ENCODE measurements at regions not wholly inside any gene's neighbourhood (a gene's known extent, or its start where the extent isn't known, plus 50 kb on each side); places are given as distances from the start of the nearest gene placed in this dataset.

DNA sequence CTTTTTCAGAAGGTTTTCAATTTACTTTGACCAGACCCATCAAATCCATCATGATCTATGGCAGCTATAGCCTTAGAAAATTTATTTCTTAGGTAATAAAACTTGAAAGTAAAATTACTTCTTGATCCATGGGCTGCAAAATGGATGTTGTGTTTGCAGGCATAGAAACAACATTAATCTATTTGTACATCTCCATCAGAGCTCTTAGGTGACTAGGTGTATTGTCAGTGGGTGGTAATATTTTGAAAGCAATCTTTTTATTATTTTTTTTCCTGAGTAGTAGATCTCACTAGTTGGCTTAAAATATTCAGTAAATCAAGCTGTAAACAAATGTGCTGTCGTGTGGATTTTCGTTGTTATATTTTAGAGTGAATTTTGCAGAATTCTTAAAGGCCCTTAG is 710.0 kb downstream of the SLITRK6 start:
- Histone ChIP-seq H4K20me1 (ENCODE audit: insufficient read depth, low read length, poor library complexity, severe bottlenecking) (no peaks in the 10 kb centered on the region), H3K9me3 (ENCODE audit: insufficient read depth, low read depth, low read length) (no peaks in the 10 kb centered on the region), H3K9me2 (replicated peaks; ENCODE audit: low read depth, low read length) (no peaks in the 10 kb centered on the region), H3K36me3 (ENCODE audit: insufficient read depth, low read length) (no peaks in the 10 kb centered on the region), H3K4me1 (ENCODE audit: insufficient read depth, low read length, poor library complexity, severe bottlenecking) (no peaks in the 10 kb centered on the region), H3F3A (ENCODE audit: low read depth) (no peaks in the 10 kb centered on the region), H3K79me2 (ENCODE audit: insufficient read depth, low read length) (no peaks in the 10 kb centered on the region), H2AFZ (ENCODE audit: low read length) (no peak overlapping the region), H3K4me2 (ENCODE audit: low read depth, low read length, poor library complexity, severe bottlenecking) (no peak overlapping the region), H3K4me3 (ENCODE audit: low read length, poor library complexity, severe bottlenecking) (no peak overlapping the region), H3K27me3 (ENCODE audit: insufficient read depth, low read length, poor library complexity, severe bottlenecking) (no peaks in the 10 kb centered on the region), H3K9ac (ENCODE audit: low read depth, low read length, poor library complexity, severe bottlenecking) (no peak overlapping the region)
- TF ChIP-seq, protein P1, sequence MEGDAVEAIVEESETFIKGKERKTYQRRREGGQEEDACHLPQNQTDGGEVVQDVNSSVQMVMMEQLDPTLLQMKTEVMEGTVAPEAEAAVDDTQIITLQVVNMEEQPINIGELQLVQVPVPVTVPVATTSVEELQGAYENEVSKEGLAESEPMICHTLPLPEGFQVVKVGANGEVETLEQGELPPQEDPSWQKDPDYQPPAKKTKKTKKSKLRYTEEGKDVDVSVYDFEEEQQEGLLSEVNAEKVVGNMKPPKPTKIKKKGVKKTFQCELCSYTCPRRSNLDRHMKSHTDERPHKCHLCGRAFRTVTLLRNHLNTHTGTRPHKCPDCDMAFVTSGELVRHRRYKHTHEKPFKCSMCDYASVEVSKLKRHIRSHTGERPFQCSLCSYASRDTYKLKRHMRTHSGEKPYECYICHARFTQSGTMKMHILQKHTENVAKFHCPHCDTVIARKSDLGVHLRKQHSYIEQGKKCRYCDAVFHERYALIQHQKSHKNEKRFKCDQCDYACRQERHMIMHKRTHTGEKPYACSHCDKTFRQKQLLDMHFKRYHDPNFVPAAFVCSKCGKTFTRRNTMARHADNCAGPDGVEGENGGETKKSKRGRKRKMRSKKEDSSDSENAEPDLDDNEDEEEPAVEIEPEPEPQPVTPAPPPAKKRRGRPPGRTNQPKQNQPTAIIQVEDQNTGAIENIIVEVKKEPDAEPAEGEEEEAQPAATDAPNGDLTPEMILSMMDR (conservative IDR thresholded peaks at IDR 0.05; ENCODE audit: low read length) = no peak
- TF ChIP-seq EZH2phosphoT487 (IDR thresholded peaks at IDR 0.05; ENCODE audit: borderline replicate concordance) = no peak

DNA sequence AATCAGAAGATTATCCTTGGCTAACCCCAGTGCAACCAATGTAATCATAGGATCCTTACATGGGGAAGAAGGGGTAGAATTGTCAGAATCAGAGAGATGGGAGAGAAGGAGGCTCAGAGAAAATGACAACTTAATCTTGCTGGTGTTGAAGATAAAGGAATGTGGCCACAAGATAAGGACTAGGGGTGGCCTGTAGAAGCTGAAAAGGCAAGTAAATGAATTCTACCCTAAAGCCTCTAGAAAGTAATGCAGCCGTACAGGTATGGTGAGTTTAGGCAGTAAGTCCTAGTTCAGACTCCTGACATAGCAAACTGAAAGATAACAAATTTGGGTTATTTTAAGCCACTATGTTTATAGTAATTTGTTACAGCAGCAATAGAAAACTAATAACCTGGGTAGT is 718.5 kb downstream of the SLITRK6 start:
- no peak for TF ChIP-seq EZH2phosphoT487 (IDR thresholded peaks at IDR 0.05; ENCODE audit: borderline replicate concordance)
- TF ChIP-seq, protein P1 (conservative IDR thresholded peaks at IDR 0.05; ENCODE audit: low read length) = no peak
- Histone ChIP-seq H2AFZ (ENCODE audit: low read length) (no peak overlapping the region), H3K9me3 (ENCODE audit: insufficient read depth, low read depth, low read length) (no peaks in the 10 kb centered on the region), H3K4me2 (ENCODE audit: low read depth, low read length, poor library complexity, severe bottlenecking) (no peak overlapping the region), H3K4me1 (ENCODE audit: insufficient read depth, low read length, poor library complexity, severe bottlenecking) (no peaks in the 10 kb centered on the region), H4K20me1 (ENCODE audit: insufficient read depth, low read length, poor library complexity, severe bottlenecking) (no peaks in the 10 kb centered on the region), H3K79me2 (ENCODE audit: insufficient read depth, low read length) (no peaks in the 10 kb centered on the region), H3K9ac (ENCODE audit: low read depth, low read length, poor library complexity, severe bottlenecking) (no peak overlapping the region), H3F3A (ENCODE audit: low read depth) (no peaks in the 10 kb centered on the region), H3K9me2 (replicated peaks; ENCODE audit: low read depth, low read length) (no peaks in the 10 kb centered on the region), H3K36me3 (ENCODE audit: insufficient read depth, low read length) (no peaks in the 10 kb centered on the region), H3K27me3 (ENCODE audit: insufficient read depth, low read length, poor library complexity, severe bottlenecking) (no peaks in the 10 kb centered on the region), H3K4me3 (ENCODE audit: low read length, poor library complexity, severe bottlenecking) (no peak overlapping the region)

DNA sequence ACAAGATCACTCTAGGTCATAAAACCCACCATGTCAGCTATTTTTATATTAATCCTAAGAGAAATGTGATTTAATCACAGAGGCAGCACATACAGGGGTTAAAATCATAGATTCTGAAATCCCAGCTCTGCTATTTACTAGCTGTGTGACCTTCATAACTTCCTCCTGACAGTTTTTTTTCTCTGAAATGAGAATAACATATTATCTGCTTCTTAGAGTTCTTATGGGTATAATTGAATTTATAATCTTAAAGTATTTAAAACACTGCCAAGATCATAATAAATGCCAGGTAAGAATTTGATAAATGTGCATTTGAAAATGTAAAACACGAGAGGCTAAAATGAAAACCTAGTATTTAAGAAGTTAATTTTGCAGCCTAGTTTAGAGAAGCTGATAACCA is 722.9 kb downstream of the SLITRK6 start:
- Histone ChIP-seq H4K20me1 (ENCODE audit: insufficient read depth, low read length, poor library complexity, severe bottlenecking) (no peaks in the 10 kb centered on the region), H3K36me3 (ENCODE audit: insufficient read depth, low read length) (no peaks in the 10 kb centered on the region), H3K79me2 (ENCODE audit: insufficient read depth, low read length) (no peaks in the 10 kb centered on the region), H3K4me2 (ENCODE audit: low read depth, low read length, poor library complexity, severe bottlenecking) (no peak overlapping the region), H3K4me3 (ENCODE audit: low read length, poor library complexity, severe bottlenecking) (no peak overlapping the region), H3K9me2 (replicated peaks; ENCODE audit: low read depth, low read length) (no peaks in the 10 kb centered on the region), H3K9ac (ENCODE audit: low read depth, low read length, poor library complexity, severe bottlenecking) (no peak overlapping the region), H3K27me3 (ENCODE audit: insufficient read depth, low read length, poor library complexity, severe bottlenecking) (no peaks in the 10 kb centered on the region), H3K4me1 (ENCODE audit: insufficient read depth, low read length, poor library complexity, severe bottlenecking) (no peaks in the 10 kb centered on the region), H2AFZ (ENCODE audit: low read length) (no peak overlapping the region), H3K9me3 (ENCODE audit: insufficient read depth, low read depth, low read length) (no peaks in the 10 kb centered on the region), H3F3A (ENCODE audit: low read depth) (no peaks in the 10 kb centered on the region)
- TF ChIP-seq, protein P1 (conservative IDR thresholded peaks at IDR 0.05; ENCODE audit: low read length) = no peak
- TF ChIP-seq EZH2phosphoT487 (IDR thresholded peaks at IDR 0.05; ENCODE audit: borderline replicate concordance) = no peak
